SKM-1 treated with dmso at 0.1 percent for 144 hours (cell line): ENCODE measurements at regions not wholly inside any gene's neighbourhood (a gene's known extent, or its start where the extent isn't known, plus 50 kb on each side); places are given as distances from the start of the nearest gene placed in this dataset.
A peak's percentile ranks its signal among the peaks of the same experiment; 100 is the strongest.

Source experiments
- DNase-seq: peaks from one replicate; lab custom pipeline; 2025; ENCODE audit not compliant: unreplicated experiment; lab: John Stamatoyannopoulos, UW

DNA sequence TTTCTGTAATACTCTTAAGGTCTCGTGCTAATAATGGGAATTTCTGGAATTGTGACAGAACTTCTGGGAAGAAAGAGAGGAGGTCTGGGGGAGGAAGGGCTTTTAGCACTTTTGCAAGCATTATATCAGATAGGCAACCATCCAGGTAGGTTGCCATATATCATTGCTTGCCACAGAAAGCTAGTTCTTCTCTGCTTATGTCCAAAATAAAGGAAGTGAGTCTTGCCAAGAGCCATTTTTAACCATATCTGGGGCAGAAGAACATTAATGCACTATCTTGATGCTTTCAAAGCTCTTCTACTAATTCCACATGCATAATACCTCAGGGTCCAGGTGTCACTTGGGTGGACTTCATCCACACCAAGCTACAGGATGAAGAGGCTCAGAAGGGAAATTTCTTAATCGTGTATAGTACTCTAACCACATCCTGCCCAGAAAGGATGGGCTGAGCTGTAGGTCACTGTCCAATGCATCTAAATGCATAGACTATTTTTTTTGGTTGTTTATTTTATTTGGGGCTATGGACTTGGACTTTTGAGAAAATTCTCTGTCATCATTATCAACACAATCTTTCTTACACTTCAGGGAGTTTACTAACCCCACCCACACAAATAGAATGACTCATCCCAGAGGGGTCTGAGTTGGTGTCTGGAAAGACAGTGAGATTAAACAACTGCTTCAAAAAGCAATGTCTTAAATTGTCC, 68.9 kb upstream of the ADO start:
- DNase-seq: no peak

DNA sequence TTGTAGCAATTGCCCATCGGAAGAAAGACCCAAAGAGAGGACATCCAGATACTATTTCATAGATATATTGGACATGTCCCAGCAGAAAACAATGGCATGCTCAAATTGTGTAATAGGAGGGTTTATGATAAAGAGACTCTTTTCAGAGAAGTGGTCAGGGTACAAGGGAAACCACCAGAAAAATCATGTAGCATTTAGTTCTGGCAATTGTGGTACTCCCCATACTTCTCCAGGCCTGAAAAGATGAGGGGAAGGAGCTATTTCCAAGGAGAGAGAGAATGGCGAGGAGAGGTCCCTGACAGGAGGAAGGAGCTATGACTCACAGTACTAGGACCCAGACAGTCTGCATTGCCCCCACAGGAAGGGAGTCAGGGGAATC, 68.4 kb upstream of the ADO start:
- no peak for DNase-seq

DNA sequence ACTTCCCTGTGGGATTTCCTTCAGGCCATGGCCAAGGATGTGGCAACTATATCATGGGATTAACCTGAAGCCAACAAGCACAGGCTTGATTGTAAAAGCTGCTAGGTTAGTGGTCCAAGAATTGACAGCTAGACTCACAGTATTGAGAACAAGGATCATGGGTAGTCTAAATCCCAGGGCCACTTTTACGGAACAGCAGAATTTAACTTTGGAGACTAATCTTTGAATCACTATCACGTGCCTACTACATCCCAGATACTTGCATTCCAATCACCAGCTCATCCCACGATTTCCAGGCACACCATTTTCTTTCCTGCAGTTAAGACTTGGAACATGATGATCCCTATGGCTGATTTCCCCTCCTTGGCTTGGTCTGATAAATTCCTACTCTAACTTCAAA, 65.6 kb upstream of the ADO start:
- no peak for DNase-seq

DNA sequence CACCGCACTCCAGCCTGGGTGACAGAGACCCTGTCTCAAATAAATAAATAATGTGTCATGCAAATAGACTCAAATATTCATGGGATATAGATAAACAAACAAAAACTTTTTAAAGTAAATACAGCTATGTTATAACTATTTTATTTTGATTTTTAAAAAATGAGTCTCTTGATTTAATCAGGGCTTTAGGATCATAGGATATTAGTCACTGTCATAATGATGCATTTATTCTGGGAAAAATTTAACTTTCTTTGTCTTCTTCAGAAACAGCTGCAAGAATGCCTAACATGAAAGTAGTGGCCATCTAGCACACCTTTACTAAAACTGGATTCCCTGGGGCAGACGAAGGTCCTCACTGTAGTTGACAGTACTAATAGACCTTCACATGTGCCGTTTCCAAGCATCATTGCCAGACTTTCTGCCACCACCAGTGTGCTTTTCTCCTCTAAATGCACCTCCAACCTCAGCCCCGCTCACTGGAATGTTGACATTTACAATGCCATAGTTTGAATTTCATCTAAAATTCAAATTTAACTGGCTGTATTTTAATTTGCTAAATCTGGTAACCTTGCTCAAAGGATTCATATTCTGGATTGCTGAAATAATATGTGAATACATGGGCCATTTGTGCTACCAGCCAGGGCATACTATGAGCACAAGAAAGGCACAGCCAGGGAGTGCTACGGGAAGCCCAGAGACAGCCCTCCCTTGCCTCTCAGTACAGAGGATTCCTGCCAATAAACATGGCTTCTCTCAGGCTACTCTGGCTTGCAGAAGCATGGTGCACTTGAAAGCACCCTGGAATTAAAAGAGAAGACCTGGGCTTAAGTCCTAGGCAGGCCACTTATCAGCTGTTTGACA, 63.4 kb upstream of the ADO start:
- no peak for DNase-seq

DNA sequence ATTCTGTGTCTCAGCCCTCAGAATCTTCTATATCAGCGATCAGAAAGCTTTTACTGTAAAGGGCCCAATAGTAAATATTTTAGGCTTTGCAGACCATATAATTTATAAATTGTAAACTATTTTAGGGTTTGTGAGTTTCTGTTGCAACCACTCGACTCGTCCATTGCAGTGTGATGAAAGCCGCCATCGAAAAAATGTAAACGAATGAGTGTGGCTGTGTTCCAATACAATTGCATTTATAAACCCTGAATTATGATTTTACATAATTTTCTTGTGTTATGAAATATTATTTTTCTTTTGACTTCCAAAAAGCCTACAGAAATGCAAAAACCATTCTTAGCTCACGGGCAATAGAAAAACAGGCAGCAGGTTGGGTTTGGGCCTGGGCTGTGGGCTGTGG, 62.5 kb upstream of the ADO start:
- DNase-seq: no peak

DNA sequence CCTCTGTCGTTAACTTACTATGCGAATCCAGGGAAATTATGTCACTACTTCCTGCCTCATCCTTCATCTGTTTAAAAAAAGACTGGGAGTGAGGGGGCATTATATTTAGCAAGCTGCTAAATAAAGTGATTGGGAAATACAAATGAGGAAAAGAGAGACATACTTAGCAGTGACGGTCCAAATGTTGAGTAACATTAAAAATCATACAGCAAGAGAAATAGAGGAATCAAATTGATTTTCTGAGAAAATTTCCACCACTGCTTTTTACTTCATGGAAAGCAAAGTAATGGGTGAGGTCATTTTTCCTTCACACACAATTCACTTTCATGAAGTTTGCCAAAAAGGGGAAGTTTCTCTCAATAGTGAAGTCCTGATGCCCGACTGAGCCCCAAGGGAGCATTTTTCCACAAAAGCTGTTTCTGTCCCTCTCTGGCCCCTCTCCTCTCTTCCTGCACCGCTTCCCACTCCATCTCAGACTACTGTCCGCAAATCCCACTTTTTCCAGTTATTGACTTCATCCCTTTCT, 61.9 kb upstream of the ADO start:
- DNase-seq: peak; percentile 45

DNA sequence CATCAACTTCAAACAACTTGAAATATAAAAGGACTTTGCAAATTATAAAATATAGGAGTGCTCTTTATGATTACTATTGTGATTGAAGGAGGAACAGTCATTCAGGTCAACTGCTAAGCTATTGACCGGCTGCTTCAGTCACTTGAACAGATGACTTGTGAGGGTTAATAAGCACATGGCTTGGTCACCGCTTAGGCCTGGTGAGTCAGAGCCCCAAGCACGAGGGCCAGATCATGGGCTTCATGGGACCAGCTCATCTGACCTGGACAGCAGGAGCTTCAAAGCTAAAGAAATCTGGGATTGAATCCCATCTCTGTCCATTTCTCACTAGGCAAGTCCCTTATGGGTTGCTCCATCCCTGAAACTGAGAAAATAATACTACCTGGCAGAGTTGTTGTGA, 60.4 kb upstream of the ADO start:
- DNase-seq: no peak

DNA sequence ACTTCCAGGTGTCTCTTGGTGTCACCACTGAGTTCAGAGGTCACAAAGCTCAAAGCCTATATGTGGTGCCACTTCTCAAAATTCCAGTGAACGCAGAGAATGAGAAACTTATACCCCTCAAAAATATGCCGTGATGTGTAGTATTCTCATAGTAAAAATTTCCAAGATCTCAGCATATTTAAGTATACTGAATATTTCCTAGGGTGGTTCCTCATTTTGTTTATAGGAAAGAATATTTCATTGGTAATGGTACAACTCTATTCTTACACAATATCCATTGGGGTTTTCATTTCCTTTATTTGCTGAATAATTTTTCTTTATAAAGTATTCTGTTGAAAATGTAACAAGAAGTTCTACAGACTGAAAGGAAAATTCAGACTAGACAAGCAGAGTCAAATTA, 58.9 kb upstream of the ADO start:
- DNase-seq: no peak

DNA sequence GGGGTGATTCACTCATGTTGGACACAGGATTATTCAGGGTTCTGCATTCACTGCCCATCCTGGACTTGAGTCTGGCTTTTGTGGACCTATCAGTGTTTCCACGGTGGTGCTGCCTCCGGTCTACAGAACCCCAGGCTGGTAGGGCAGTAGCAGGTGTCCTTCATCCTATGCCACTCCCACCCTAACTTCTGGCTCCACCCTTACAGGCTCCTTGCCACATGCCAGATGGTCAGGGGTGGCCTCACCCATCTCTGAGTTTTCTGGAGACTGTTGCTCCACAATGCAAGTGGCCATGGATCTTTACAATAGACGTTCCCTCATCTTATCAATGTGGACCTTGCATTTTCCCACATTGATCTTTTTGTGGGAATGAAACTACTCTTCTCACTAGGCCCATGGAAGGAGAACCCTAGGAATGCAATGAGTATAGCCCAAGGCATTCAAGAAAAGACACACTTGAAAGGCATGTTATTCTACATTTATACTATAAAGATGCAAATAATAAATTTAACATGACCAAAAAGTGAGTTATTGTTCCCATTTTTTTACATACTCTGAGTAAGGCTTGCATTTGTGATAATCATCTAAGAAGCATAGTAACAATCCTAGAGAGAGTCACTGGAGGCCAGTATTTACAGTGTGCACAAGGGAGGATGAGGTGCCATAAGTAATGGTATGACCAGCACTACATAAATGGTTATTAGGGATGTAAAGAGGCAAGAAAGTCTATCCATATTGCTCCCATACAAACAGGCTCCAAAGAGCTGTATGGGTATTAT, 57.4 kb upstream of the ADO start:
- no peak for DNase-seq

DNA sequence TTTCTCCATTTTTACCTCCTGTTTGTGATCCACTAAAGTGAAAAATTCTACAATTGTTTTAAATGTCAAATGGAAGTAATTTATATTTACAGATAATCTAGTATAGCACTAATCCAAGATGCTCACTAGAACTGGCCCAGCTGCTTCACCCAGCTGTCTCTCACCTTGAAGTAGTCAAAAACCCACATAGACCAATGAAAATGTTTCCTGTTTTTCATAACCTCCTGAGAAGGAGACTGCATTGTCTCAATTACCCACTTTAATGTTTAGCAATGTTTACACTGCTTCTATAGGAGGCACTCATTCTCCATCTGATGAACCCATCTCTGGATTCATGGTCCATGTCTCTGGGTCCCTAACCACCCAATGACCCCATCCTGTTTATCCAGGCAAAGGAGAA, 56.1 kb upstream of the ADO start:
- no peak for DNase-seq

DNA sequence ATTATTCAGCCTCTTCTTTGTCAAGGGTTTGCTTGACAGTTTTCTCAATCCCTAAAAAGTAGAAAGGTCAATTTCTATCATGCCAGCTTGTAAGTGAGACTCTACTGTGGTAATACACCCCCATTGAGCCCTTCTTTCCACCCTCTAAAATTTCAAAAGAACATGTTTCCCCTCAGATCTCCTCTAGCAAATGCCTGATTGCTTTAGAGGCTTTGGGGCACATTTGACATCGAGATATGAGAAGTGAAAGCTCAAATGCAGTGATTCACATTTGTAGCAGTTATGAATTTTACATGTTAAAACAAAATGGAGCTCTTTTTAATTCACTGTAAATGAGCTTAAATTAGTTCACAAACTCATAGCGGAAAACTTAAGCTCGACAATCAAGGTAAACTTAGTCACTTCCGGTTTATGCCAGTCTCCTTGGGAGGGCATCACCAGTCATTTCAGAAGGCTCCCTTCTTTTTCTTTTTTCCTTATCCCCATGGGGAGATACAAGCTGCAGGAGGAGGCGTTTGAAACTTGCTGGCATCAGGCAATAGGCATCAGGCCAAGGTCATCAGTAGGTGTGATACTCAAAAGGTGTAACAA, 55.3 kb upstream of the ADO start:
- no peak for DNase-seq
